GM19397 (cell line): ENCODE measurements at regions not wholly inside any gene's neighbourhood (a gene's known extent, or its start where the extent isn't known, plus 50 kb on each side); places are given as distances from the start of the nearest gene placed in this dataset.
"Not testable (repeated sequence)": the region's sequence is repeated elsewhere in the genome, so short reads cannot be mapped to it uniquely, and the experiment has no call there.

ENCODE experiments used
- ATAC-seq: cut with Tn5 transposase; IDR thresholded peaks from one replicate; pipeline ENCODE4 v1.9.1; 2021; ENCODE audit warnings: mild to moderate bottlenecking, moderate library complexity; ENCODE audit not compliant: unreplicated experiment

DNA sequence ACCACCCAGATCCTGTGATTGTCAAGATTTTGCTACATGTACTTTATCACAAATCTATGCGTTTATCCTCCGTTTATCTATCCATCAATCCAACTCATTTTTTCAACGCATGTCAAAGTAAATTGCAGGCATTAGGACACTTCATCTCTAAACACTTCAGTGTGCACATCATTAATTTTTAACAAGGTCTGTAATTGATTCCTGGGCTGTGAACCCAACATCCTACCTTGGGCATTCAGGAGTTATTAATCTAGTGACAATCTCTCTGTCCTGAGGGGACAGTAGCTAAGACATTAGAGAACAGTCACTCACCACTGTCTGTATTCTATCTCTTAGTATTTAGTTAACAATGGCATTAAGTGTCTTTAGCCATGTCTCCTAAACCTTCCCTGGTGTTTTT, 264.7 kb downstream of the SOX9 start:
- ATAC-seq = no peak

DNA sequence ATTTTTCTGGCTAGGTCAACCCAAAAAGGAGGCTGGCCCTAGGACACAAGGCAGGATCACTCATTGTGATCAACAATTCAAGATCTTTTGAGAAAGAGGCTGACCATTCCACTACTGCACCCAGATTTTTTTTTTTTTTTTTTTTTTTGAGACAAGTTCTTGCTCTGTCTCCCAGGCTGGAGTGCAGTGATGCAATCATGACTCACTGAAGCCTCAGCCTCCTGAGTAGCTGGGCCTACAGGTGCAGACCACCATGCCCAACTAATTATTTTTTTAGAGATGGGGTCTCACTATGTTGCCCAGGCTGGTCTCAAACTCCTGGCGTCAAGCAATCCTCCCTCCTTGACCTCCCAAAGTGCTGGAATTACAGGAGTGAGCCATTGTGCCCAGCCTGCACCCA, 265.4 kb downstream of the SOX9 start:
- not testable (repeated sequence) for ATAC-seq

DNA sequence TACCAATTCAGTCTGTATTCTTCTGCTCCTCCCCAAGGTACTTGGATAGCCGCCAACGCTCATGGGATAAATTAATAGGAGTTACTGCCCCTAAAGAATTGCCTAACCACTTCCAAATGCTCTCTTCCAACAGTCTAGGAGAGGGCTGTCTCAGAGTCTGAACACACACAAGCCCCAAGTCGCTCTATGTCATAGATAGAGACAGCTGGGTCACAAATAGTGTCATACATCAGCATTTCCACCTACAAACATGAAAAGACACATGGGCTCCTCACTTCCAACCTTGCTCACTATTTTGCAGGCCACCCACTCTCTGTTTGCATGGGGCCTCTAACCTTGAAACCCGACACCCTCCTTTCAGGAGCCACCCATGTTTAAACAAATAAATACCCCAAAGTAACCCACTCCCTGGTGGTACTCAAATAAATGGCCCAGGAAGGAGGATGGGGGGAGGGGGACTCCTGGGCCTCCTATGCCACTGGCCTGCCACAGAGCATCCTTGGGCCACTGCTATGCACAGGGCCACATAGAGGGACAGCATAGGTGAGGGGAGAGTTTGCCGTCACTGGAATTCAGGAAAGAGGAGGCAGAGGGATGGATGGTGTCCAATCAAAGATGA, 265.9 kb downstream of the SOX9 start:
- ATAC-seq = no peak

DNA sequence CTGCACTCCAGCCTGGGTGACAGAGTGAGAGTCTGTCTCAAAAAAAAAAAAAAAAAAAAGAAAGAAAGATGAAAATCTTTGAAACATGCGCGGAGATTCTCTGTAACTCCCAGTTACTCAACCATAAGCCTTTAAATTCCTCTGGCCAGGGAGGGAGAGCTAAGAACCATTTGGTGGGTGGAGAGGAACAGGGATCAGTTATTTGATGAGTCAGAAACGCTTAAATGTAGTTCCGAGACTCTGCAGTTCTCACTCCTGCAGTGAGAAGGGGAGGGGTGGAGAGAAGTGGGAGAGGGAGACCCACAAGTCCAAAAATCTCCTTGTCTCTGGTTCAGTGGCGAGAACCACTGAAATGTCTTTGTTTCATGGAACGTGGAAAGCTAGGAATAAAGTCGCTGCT, 266.7 kb downstream of the SOX9 start:
- ATAC-seq = no peak

DNA sequence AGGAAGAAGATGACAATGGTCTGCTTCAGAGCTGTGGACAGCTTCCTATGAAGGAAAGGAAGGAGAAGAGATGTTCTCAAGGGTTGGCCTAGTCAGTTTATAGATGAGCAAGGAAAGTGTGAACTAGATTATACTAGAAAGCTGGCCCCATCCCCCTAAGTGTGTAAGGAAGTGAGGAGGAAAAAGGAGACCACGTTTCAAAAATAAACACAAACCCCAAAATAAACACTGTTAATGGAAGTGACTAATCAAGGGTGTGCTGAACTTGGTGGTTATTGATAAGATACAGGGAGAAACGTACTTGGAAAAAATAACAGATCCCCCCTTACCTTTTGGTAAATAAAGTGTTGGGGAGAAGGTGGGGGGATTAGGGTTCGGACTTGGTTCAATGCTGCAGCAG, 267.1 kb downstream of the SOX9 start:
- no peak for ATAC-seq

DNA sequence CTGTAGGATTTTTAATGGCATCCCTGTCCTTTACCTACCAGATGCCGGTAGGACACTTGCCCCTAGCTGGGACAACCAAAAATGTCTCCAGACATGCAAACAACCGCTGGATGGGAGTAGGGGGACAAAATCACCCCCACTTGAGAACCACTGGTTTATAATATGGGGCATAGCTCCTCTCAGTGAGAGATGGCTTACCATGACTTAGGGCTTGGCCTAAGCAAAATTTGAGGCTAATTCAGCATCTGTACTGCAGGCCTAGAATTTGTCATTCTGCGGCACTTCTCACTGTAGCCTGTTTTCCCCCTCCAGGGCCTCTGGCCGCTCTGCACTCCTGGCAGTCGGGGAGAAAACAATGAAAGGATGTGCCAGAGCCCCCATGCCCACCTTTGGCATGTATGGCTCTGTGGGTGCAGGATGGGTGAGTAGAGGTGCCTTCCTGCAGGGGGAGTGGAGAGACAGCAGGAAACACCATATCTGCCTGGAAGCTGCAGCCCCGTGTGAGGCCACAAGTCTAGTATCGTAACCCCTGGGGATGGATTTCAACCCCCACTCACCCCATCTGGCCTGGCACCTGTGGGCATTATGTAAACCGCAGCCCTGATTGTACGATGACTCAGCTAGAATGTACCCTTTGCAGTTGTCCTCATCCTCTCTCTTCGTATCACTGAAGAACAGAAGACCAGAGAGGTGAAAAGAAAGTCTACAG, 268.1 kb downstream of the SOX9 start:
- ATAC-seq = peak; percentile 70

DNA sequence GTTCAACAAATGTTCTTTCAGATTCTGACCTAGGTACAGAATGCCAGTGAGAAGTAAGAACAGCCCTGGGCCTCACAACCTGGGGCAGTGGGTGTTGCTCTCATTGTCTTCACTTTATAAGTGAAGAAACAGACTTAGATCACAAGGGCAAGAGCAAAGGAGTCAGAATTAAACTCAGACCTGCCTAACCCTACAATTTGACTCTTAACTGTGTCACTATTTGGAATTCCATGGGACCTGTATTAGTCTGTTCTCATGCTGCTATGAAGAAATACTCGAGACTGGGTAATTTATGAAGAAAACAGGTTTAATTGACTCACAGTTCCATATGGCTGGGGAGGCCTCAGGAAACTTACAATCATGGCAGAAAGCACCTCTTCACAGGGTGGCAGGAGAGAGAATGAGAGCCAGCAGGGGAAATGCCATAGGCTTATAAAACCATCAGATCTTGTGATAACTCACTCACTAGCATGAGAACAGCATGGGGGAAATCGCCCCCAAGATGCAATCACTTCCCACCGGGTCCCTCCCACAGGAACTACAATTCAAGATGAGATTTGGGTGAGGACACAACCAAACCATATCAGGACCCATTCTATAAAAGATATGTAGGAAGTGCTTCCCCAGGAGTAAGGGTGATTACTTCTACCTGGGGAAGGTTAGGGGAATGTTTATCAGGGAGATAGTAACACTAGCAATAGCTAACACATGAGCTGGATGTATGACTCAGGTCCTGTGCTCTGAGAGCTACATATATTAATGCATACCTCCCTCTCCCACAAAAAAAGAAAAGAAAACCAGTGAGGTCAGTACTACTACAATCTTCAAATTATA, 270.1 kb downstream of the SOX9 start:
- no peak for ATAC-seq

DNA sequence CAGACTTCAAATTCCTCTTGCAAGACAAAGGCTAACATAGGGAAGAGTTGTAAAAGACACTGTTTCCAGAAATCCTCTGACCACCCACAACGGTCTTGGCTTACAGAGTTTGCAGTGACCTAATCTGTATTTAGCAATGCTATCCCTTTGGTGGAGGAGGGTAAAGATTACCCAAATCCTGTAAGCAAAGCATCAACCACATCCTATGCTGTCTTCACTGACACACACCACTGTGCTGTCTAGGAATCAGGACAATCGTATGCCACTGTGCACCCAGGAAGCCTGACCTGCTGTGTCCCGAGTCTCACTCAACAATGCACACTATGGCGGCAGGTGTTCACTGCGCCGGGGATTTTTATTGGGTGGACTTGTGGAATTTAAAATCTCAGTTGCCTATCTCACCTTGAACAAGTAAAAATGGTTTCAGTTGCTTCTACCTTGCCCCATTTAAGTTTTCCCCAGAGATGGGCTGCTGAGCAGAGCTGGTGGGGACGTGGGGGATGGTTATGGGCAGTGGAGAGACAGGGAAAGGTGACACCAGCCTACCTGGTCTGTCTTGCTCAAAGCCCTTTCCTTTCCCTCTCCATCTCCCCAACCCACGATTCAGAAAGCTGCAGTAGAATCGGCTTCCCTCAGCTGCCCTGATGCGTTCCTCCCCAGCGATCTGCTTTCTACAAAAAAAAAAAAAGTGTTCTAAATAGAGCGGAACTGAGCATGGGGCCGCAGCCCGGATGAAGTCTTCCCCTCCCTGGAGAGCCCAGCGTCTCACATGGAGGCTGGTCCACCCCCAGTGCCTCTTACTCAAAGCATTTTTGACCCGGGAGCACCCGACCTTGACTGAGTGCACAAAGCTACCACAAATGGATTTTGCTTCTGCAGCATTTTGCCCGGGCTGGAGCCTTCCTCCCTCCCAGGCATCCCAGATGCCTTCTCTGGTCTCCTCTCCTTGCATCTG, 271.5 kb downstream of the SOX9 start:
- no peak for ATAC-seq

DNA sequence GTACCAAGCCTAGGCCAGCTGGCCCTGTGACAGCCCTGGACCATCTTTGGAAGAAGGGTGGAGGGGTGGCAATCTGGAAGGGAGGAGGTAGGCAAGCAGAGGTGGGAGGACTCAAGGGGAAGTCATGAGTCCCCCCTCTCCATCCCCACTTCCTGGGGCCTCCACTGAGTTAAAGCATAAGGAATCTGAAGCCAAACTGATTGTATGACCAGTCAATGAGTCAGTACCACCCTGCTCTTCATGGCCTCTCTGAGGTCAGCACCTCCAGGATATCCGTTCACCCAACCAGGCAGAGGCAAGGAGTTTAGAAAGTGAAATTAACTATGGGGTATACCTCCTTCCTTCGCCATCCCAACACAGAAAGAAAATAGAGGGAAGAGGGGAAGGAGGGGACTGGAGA, 272.7 kb downstream of the SOX9 start:
- no peak for ATAC-seq

DNA sequence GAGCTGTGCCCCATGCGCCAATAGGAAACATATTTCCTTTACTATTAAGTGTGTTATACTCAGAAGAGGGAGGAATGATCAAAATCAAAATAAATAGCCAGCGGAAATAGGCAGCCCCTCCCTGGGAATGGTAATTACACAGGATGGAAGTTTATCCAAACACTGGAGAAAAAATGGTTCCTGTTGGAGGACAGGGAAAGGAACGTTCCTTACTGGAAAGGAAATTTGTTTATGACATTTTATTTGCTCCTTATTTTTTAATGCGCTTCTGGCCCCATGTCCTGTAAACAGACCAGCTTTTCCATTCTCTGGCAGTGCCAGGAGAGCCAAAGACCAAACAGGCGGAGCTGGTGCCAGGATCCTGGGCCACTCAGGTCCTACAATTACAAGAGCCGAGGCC, 273.7 kb downstream of the SOX9 start:
- no peak for ATAC-seq

DNA sequence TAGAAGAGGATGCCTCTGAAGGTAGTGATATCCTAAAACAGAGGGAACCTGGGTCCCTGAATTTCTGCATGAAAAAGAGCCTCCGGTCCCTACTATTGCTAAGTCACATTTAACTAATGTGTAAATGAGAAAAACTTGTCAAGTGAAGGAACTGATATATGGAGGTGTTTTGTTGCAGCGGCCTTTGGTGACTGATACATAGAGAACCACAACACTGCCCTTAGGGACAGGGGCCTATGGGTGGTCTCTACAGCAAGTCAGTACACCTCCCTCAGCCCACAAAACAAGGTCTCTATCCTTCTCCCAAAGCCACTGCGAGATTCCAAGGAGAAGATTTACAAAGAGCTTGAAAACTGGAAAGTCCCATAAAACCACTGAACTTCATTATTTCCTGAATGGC, 275.3 kb downstream of the SOX9 start:
- ATAC-seq = no peak

DNA sequence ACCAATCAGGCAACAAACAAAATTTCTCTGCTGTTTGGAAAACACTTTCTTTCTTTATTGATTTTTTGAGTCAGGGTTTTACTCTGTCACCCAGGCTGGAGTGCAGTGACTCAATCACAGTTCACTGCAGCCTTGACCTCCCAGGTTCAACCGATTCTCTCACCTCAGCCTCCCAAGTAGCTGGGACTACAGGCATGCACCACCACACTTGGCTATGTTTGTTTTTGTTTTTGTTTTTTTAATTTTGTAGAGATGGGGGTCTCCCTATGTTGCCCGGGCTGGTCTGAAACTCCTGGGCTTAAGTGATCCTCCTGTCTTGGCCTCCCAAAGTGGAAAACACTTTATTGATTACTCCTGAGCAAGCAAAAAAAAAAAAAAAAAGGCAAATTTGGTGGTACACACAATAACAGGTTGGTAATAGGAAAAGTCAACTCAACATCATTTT, 276.4 kb downstream of the SOX9 start:
- ATAC-seq = no peak

DNA sequence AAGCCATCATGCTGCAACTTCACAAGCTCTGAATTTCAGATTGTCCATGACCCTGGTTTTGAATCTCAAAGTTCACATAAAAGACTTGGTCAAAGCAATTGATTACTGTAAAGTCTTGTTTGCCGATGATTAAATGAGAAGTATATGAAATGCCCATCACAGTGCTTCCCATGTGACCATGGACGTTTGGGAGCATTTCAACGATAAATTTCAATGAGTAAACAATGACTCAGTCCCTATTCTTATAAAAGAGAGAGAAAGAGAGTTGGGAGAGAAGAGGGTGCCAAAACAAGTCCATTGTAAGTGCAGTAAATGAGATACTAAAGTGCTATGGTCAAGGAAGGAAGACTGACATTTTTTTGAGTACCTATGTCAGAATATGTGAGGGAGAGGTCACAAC, 276.9 kb downstream of the SOX9 start:
- no peak for ATAC-seq

DNA sequence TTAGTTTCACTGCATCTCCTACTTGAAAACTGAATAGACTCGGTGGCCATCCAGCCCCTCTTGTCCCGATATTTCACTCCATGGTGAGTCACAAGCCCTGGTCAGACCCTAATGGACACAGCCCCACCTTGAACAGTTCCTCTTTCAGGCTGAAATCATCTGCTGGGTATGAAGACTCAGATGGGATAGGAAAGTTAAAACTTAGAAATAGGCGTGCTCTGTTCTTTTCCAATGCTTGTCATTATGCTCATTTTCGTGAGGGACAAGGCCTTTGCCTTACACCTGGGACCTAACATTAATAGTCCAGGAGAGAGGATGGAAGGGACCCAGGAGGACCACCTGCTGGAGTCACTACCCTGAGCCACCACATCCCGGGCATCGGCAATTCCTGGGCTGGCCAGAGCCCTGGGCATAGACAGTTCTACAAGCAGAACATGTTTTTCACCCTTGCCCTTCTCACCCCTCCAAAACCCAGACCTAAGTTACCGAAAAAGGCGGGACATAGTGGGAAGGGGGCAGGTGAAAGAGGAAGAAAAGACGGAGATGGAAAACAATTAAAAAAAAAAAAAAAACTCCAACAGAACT, 278.3 kb downstream of the SOX9 start:
- no peak for ATAC-seq

DNA sequence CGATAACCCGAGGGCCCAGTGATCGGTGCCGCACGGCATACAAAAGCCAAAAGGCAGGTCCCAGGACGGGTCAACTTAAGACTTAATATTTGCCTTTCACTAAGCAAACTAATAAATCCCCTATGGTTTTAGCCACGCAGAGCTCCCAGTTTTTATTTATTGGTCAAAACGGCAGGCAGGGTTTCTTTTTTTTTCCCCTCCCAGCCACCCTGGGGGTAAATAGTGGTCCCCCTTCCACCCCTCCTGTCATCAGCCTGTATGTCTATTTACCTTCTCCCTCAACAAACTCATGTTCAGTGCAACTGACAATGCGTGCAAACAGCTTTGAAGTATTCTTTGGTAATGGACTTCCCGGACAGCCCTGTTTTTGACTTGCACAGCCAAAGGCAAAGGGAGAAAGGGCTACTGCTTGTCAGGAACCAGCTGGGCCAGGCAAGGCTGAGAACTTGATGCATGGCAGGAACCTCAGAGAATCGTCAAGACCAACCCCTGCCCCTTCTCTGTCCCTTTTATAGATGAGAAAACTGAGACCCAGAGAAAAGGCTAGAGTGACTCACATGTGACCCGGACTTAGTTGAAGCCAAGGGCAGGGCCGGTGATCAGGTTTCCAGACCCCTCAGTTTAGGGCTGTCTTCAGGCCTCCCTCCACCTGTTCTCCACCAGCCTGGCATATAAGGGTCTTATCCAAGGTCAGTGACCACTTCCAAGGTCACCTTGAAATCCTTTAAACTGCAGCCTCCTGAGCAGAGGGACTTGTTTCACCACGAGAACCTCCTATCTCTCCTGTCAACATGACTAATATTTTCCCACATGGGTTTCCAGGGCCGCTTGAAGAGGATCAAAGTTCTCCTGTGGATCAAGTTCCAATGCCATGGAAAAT, 279.0 kb downstream of the SOX9 start:
- no peak for ATAC-seq

DNA sequence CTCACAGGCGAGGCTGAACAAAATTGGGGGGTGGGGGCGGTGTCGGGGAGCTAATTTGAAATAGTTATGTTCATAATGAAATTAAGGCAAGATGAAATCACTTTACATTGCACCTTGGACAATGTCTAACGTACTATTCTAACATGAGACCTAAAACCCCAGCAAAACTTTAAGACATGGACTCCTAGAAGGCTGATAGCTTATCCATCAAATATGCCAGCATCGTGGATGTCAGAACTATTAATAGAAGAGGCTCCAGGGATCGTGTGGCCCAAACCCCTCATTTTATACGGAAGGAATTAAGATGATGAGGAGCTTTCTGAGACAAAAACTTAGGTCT, 279.6 kb downstream of the SOX9 start:
- no peak for ATAC-seq

DNA sequence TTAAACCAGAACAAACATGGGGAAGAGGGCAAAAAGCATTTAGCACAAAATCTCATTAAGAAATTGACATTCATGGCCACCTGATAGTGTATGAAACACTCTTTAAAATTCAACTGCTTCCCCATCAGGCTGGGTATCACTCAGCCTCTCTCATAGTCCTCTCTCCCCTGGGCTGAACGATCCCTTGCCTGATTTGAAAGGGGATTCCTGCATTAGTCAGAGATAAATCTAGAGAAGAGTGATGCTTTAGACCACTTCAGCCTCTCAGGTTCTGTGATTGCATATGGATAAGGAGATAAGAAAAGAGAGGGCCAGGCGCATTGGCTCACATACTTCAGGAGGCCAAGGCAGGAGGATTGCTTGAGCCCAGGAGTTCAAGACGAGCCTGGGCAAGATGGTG, 280.0 kb downstream of the SOX9 start:
- no peak for ATAC-seq

DNA sequence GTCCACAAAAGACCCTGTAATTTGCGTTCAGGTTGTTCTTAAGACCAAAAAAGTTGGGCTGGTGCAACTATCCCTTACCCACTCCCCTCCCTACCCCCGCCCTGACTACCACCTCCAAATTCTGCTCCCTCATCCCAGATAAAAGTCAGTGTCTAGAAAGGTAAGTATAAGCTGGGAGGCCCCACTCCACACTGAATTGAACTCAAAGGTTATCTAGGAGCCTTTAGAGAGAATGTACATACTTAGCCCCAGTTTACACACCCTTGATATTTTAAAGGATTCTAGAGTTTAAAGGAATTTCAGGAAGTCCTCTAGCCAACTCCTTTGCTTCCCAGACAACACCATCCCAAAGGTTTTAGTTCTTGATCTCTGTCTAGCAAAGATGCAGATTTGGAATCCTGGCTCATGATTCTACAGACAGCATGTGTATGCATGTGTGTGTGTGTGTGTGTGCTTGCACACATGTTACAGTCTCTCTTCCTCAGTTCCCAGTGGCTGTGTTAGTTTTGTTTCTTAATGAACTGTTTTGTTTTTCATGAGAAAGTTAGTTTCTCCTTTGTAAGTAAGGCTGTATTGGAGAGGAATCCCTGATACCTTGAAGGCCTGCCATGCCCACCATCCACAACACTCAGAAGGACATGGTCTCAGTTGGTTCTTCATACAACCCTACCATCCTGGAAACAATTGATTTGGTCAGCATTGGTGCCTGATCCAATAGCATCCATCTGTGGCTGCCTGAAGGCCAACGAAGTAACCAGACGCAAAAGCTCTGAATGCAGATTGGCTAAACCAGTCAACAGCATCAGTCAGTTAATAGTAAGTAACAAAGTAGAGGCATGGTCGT, 281.3 kb downstream of the SOX9 start:
- no peak for ATAC-seq

DNA sequence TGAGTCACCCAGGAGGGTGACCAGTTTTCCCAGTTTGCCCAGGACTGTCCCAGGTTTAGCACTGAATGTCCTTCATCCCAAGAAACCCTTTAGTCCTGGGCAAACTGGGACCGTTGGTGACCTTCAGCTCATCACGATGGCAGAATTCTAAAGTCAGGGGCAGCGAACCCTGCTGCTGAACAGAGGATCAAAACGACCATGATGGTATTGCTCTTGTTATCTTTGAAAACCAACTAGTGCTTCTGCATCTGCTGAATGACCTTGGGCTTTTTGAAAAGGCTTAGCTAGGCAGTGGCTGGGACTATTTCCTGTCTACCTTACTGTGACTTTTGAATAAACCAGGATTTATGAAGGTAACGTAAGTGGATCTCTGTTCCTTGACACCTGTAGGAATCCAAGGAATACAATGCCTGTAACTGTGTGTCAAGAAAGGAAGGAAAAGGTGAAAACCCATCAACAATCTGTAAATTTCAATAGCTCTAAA, 281.9 kb downstream of the SOX9 start:
- no peak for ATAC-seq
